NCI-H1694 treated with DMSO at 0.1 percent for 48 hours (cell line): ENCODE measurements at regions not wholly inside any gene's neighbourhood (a gene's known extent, or its start where the extent isn't known, plus 50 kb on each side); places are given as distances from the start of the nearest gene placed in this dataset.

Experiments
- DNase-seq: peaks from one replicate; lab custom pipeline; 2025; lab: John Stamatoyannopoulos, UW

- DNase-seq = no peak
Observed at GRCh38 chrX:46301903-46302302, 243.3 kb downstream of the ZNF674 start.

DNA sequence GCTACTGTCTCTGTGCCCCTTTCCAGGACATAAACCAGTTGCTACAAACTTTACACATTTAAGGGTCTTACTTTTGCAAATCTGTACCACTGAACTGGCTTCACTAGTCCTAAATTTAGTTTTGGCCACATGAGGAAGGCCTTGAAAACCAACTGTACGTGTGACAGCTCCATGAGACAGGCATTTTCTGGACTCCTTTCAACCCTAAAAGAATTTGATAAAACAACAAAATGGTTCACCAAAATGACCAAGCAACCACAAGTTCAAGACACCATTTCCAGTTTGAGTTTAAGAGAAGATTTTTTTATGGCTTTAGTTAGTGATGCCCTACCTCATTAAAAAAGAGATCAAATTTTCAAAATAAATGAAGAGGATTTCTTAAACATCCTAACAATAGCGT lies 246.4 kb downstream of the ZNF674 start:
- no peak for DNase-seq

- no peak for DNase-seq
Observed at GRCh38 chrX:46295963-46296362, 249.3 kb downstream of the ZNF674 start.

- no peak for DNase-seq
Observed at GRCh38 chrX:46294234-46294633, 251.0 kb downstream of the ZNF674 start.

- no peak for DNase-seq
Observed at GRCh38 chrX:46279925-46280313, 265.3 kb downstream of the ZNF674 start.

GRCh38 chrX:46279214-46279924 lies 265.9 kb downstream of the ZNF674 start:
- DNase-seq = no peak

DNA sequence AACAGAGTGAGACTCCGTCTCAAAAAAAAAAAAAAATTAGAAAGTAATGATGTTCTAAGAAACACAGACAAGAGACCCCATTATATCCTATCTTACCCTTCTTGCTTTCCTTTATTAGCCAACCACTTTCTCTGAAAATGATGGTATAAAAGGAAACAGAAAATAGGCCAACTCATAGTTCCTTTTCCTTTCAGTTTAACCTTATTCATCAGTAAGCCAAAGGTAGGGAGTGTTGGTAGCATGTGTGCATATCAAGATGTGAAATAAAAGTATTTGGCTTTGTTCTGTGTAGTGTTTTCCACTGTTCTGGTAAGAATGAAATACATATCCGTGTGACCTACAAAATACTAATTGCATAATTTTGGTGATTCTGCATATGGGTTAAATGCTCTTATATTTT lies 266.6 kb downstream of the ZNF674 start:
- no peak for DNase-seq

- DNase-seq = no peak
Observed at GRCh38 chrX:46268412-46268811, 276.8 kb downstream of the ZNF674 start.

GRCh38 chrX:46263494-46263893 lies 281.7 kb downstream of the ZNF674 start:
- DNase-seq = no peak

DNA sequence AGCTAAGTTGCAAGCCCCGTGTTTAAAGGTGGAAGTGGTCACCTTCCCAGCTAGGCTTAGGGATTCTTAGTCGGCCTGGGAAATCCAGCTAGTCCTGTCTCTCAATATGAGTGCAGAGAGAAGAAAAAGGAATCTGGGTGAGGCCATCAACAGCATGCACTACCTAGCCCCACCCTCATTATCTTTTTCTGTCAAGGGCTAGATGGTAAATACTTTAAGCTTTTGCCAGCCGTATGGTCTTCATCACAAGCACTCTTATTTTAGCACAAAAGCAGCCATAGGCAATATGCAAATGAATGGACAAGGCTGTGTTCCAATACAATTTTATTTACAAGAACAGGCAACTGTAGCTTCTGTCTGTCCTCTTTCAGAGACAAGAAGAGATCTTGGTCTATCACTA lies 282.9 kb downstream of the ZNF674 start:
- DNase-seq = no peak

DNA sequence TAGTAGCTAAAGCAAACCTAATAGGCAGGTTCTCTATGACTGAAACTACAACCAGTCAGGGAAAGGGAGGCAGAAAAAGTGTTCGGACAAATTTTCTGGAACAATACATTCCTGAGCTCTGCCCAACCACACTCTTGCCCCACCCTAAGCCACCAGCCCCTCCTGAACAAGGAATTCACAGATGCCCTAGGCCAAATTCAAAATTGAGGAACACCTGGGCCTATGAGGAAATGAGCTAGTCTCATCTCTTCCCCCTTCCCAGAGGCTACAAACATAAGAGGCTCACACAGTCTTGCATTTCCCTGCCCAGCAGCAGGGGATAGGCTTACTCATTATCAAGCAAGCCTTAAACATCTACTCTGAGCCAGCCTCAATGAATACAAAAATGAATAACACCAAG lies 284.7 kb downstream of the ZNF674 start:
- DNase-seq = no peak

DNA sequence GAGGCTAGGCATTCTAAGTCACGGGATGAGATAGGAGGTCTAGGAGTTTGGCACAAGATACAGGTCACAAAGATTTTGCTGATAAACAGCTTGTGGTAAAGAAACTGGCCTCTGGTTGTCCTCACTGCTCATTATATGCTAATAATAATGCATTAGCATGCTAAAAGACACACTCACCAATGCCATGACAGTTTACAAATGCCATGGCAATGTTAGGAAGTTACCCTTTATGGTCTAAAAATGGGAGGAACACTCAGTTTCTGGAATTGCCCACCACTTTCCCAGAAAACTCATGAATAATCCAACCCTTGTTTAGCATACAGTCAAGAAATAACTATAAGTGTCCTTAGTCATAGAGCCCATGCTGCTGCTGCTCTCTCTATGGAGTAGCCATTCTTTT lies 286.9 kb downstream of the ZNF674 start:
- no peak for DNase-seq

- DNase-seq = no peak
Observed at GRCh38 chrX:46257451-46257879, 287.8 kb downstream of the ZNF674 start.

- no peak for DNase-seq
Observed at GRCh38 chrX:46256875-46257274, 288.3 kb downstream of the ZNF674 start.

GRCh38 chrX:46255046-46255445 lies 290.2 kb downstream of the ZNF674 start:
- DNase-seq = no peak

GRCh38 chrX:46254641-46255040 lies 290.6 kb downstream of the ZNF674 start:
- DNase-seq = no peak

GRCh38 chrX:46251755-46252154 lies 293.5 kb downstream of the ZNF674 start:
- DNase-seq = no peak

- no peak for DNase-seq
Observed at GRCh38 chrX:46250151-46250550, 295.1 kb downstream of the ZNF674 start.

DNA sequence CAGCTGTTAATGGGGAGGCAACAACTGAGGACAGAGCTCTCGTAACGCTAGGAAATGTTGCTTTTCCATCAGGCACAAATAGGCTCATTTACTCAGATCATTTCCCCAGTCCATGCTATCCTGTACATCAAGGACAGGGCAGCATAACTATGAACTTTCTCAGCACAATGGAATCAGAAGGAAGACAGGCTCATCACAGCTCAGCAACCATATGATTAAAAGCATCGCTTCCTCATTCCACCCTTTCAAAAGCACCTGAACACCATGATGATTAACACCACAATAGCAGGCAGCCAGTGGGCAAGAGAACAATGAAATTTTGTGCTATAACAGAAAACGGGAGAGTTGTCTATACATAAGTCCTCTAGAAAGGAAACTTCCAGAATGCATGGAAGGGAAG lies 297.8 kb downstream of the ZNF674 start:
- DNase-seq = no peak

DNA sequence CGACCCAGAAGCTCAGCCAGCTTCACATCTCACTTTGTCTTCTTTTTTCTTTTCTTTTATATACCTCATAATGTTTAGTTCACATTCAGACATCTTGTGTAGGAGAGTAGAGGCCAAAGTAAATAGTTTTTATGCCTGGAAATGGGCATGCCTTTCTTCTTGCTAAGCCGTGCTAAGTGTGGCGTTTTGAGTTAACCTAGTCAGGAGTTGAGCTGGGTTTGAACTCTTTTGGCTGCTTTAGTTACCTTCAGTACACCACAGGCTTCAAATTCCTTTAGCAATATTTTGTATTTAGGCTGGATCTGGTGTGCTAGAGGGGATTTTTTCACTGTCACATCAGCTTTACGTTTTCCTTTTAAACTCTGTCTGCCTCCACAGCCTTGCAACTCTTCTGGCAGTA lies 300.8 kb downstream of the ZNF674 start:
- DNase-seq = no peak

DNA sequence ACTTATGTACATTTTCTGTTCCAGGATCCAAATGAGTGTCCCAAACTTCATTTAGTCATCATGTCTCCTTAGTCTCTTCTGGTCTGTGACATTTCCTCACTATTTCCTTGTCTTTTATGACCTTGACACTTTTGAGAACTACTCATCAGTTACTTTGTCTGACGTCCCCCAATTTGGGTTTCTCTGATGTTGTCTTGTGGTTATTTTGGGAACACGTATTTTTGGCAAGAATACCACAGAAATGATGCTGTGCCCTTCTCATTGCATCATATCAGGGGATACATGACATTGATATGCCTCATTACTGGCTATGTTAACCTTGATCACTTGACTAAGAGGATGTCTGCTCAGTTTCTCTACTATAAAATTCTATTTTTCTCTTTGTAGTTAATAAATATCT lies 308.8 kb downstream of the ZNF674 start:
- no peak for DNase-seq

DNA sequence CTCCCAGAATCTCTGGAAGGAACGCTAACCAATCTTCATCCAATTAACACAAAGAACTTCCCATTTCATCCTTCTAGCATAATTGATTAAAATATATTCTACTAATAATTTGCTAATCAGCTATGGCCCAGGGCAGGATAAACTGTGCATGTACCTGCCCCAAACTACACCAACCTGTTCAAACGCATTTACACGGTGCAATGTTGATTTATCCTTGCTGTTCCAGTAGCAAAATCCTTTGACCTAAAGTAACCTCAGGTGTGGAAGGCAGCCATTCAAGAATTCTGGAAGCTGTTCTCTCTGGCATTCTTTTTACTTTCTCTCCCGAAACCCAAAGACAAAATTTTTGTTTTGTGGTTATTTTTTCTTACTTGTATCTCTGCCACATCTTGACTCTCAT lies 309.4 kb downstream of the ZNF674 start:
- DNase-seq = no peak

DNA sequence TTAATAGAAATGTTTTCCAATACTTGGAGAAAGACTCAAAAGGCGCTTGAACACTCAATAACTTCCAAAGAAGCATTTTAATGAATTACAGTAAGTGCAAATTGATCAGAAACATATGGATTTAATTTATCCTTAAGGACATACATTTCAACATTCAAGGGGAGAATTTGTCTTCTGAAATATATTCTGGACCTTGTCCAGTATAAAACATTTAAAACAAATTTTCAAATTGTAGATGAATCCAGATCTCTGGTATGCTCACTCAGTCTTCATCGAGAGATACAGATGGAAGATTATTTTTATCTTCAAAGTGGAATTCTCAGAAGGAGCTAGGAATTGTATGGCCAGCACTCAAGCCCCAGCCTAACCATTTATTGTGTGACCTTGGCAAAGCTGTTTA lies 310.4 kb downstream of the ZNF674 start:
- no peak for DNase-seq

- DNase-seq = no peak
Observed at GRCh38 chrX:46228389-46228788, 316.8 kb downstream of the ZNF674 start.

DNA sequence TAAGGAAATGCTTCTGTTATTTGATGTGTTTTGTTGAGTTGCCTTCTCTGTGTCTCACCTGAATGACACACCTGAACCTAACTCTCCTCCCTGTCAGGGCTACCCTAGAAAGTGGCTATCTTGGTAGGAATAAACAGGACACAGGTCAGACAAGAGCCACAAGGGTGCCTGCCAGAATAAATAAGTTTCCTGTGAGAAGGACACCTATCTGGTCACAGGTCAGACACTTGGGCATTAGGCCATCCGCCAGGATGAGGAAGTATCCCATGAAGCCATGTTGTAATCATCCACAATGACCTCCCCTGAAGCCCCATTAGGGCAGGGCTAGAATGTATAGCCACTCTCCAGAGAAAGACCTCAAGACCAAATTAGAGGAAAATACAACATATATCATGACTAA lies 318.8 kb downstream of the ZNF674 start:
- DNase-seq = no peak
